Tibial nerve (tissue), 4 donors: ENCODE measurements at regions not wholly inside any gene's neighbourhood (a gene's known extent, or its start where the extent isn't known, plus 50 kb on each side); places are given as distances from the start of the nearest gene placed in this dataset.

Experiments used
- DNase-seq, 2 donors: peaks; one replicate each; pipeline ENCODE4 v3.0.0-alpha.2; 2019; ENCODE audit warnings: low spot score in 2 of 2
- H3K27ac ChIP-seq, 4 donors: fragments of 200-600 bp; sonication (generic) in 3 of 4; one replicate each; pipeline ENCODE4 v1.5.1; 2017 to 2019; ENCODE audit warnings: mild to moderate bottlenecking in 1 of 4
- H3K27me3 ChIP-seq, 2 donors: fragments of 200-600 bp; sonication (generic) in 1 of 2; one replicate each; pipeline versions ENCODE4 v1.5.1 to v1.6.0; 2017 to 2019
- H3K36me3 ChIP-seq, 3 donors: fragments of 200-600 bp; sonication (generic); one replicate each; pipeline ENCODE4 v1.5.1; 2018 to 2019
- H3K4me1 ChIP-seq, 4 donors: fragments of 200-600 bp; sonication (generic) in 3 of 4; one replicate each; pipeline ENCODE4 v1.5.1; 2017 to 2019
- H3K4me3 ChIP-seq, 4 donors: fragments of 200-600 bp; sonication (generic) in 3 of 4; one replicate each; pipeline ENCODE4 v1.5.1; 2017 to 2019; ENCODE audit warnings: mild to moderate bottlenecking in 1 of 4, moderate library complexity in 1 of 4
- H3K9me3 ChIP-seq, 4 donors: fragments of 200-600 bp; sonication (generic) in 3 of 4; one replicate each; pipeline ENCODE4 v1.5.1; 2017 to 2019
- CTCF ChIP-seq, 5 experiments: fragments of 200-600 bp in 3 of 5; fragments of 450-650 bp in 2 of 5; sonication (generic) in 3 of 5; IDR thresholded peaks; one replicate each; pipeline ENCODE4 v1.5.1; 2016 to 2019; ENCODE audit warnings: antibody characterized with exemption in 5 of 5, mild to moderate bottlenecking in 3 of 5, moderate library complexity in 2 of 5
- EP300 ChIP-seq, 2 donors: sonication (generic); formaldehyde crosslinking; IDR thresholded peaks; one replicate each; pipeline ENCODE4 v1.6.1; 2017; ENCODE audit warnings: antibody characterized with exemption in 2 of 2, mild to moderate bottlenecking in 1 of 2
- POLR2A ChIP-seq, 2 donors: fragments of 450-650 bp; IDR thresholded peaks; one replicate each; pipeline ENCODE4 v1.6.1; 2017; ENCODE audit warnings: antibody characterized with exemption in 2 of 2, mild to moderate bottlenecking in 2 of 2, moderate library complexity in 2 of 2
- WGBS, 2 donors: methylation state at CpG; one replicate each; pipeline ENCODE4 v1.1.5; 2018; 5-methylcytosine and 5-hydroxymethylcytosine counted together

- Histone ChIP-seq H3K4me1 (no peaks in the 10 kb centered on the region), H3K27ac (no peak overlapping the region), H3K27me3 (no peaks in the 10 kb centered on the region), H3K9me3 (no peaks in the 10 kb centered on the region), H3K36me3 (no peaks in the 10 kb centered on the region), H3K4me3 (no peak overlapping the region)
- no peak for DNase-seq
- no peak for TF ChIP-seq CTCF (IDR thresholded peaks at IDR 0.05)
- TF ChIP-seq POLR2A (IDR thresholded peaks at IDR 0.05): no peak
- TF ChIP-seq EP300 (IDR thresholded peaks at IDR 0.05): no peak
Measured at GRCh38 chr5:144832416-144832815, 661.7 kb downstream of the KCTD16 start.

- DNase-seq: no peak
- WGBS, 2 donors: 90 to 92% methylated on average over 1 of the region's 1 CpG
- no peak for TF ChIP-seq EP300 (IDR thresholded peaks at IDR 0.05)
- TF ChIP-seq POLR2A (IDR thresholded peaks at IDR 0.05): no peak
- TF ChIP-seq CTCF (IDR thresholded peaks at IDR 0.05): no peak
- Histone ChIP-seq H3K36me3 (no peaks in the 10 kb centered on the region), H3K27me3 (no peaks in the 10 kb centered on the region), H3K4me1 (no peaks in the 10 kb centered on the region), H3K4me3 (no peak overlapping the region), H3K9me3 (peaks cover 0 to 2% (median 0%) of the 10 kb centered on the region in 4 donors), H3K27ac (no peak overlapping the region)
Measured at GRCh38 chr5:144831650-144832049, 661.0 kb downstream of the KCTD16 start.

GRCh38 chr5:144822503-144822902, 651.8 kb downstream of the KCTD16 start:
- Histone ChIP-seq H3K4me3 (no peak overlapping the region), H3K4me1 (no peaks in the 10 kb centered on the region), H3K36me3 (no peaks in the 10 kb centered on the region), H3K27ac (no peak overlapping the region), H3K27me3 (no peaks in the 10 kb centered on the region), H3K9me3 (peaks cover 0 to 2% (median 0%) of the 10 kb centered on the region in 4 donors)
- WGBS, 2 donors: 25 to 38% methylated on average over 2 of the region's 2 CpGs
- TF ChIP-seq CTCF (IDR thresholded peaks at IDR 0.05) (no peak), POLR2A (IDR thresholded peaks at IDR 0.05) (no peak), EP300 (IDR thresholded peaks at IDR 0.05) (no peak)
- no peak for DNase-seq

GRCh38 chr5:144820278-144820677, 649.6 kb downstream of the KCTD16 start:
- no peaks in the 10 kb centered on the region for H3K9me3 ChIP-seq
- H3K4me3 ChIP-seq: no peak overlapping the region
- TF ChIP-seq CTCF (IDR thresholded peaks at IDR 0.05): no peak
- TF ChIP-seq EP300 (IDR thresholded peaks at IDR 0.05): no peak
- no peak for TF ChIP-seq POLR2A (IDR thresholded peaks at IDR 0.05)
- no peaks in the 10 kb centered on the region for H3K36me3 ChIP-seq
- no peak for DNase-seq
- no peak overlapping the region for H3K27ac ChIP-seq
- no peaks in the 10 kb centered on the region for H3K4me1 ChIP-seq
- no peaks in the 10 kb centered on the region for H3K27me3 ChIP-seq

- no peaks in the 10 kb centered on the region for H3K27me3 ChIP-seq
- H3K4me1 ChIP-seq: no peaks in the 10 kb centered on the region
- H3K9me3 ChIP-seq: no peaks in the 10 kb centered on the region
- TF ChIP-seq EP300 (IDR thresholded peaks at IDR 0.05) (no peak), POLR2A (IDR thresholded peaks at IDR 0.05) (no peak), CTCF (IDR thresholded peaks at IDR 0.05) (no peak)
- H3K27ac ChIP-seq: no peak overlapping the region
- H3K4me3 ChIP-seq: no peak overlapping the region
- H3K36me3 ChIP-seq: no peaks in the 10 kb centered on the region
- DNase-seq: no peak
- 62 to 76% methylated on average over 2 of the region's 2 CpGs for WGBS, 2 donors
Measured at GRCh38 chr5:144815131-144815530, 644.5 kb downstream of the KCTD16 start.
